IPS-NIHi7 (cell line): ENCODE measurements at regions not wholly inside any gene's neighbourhood (a gene's known extent, or its start where the extent isn't known, plus 50 kb on each side); places are given as distances from the start of the nearest gene placed in this dataset.

Experiments used
- DNase-seq: peaks from one replicate; pipeline ENCODE4 v3.0.0; 2012; ENCODE audit warnings: mixed read lengths; ENCODE audit errors: extremely low spot score

DNA sequence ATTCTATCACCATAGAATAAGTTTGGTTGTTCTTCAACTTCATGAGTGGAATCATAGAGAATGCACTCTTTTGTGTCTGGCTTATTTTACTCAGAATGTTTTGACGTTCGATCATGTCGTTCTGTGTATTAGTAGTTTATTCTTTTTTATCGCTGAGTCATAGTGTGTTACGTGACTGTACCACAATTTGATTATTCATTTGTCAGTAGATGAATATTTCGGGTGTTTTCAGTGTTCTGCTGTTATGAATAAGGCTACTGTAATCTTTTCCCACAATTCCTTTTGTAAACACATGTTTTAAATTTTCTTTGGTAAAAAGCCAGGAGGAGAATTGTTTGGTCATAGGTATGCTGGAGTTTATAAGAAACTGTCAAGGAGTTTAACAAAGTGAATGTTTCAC, 279.9 kb upstream of the B3GAT1 start:
- no peak for DNase-seq

DNA sequence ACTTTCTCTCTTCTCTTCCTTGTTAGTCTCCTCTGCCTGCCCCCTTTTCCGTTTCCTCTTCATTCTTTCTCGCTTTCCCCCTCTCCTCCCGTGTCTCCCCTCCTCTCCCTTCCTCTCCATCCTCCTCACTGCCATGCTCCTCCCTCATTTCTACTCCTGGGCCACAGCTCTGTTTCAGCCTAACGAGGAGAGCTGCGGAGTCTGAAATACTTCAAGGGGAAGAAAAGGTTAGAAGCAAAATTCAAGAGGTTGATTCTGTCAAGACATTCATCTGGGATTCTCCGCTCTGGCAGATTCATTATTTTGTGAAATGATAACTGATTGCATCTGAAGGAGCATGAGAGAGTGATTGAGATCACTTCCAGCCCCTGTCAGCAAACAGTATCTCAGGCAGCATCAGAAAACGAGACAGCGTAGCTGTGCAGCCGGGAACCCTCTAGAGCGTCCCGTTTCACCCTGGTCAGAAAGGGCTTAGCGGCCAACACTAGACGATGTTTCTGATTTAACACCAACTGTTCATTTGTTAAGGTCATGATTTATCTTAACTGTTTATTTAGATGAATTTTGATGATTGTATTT, 279.3 kb upstream of the B3GAT1 start:
- DNase-seq = no peak

DNA sequence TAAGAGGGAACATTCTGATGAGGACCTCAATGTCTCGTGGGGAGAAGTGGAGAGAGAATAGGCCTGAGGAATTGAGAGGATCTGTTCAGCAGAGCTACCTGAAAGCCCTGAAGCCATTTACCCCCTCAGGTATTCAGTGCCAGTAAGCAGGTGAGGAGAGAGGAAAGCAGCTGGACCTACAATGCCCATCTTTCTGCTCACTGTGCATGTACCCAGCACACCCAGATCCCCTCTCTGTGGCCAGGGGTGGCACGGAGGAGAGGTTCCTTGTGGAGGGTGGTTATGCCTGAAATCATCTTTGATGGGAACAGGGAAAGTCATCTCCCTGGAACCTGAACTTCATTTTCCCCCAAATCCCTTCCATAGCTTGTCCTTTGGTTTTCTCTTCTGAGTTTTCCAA, 277.8 kb upstream of the B3GAT1 start:
- DNase-seq = no peak

DNA sequence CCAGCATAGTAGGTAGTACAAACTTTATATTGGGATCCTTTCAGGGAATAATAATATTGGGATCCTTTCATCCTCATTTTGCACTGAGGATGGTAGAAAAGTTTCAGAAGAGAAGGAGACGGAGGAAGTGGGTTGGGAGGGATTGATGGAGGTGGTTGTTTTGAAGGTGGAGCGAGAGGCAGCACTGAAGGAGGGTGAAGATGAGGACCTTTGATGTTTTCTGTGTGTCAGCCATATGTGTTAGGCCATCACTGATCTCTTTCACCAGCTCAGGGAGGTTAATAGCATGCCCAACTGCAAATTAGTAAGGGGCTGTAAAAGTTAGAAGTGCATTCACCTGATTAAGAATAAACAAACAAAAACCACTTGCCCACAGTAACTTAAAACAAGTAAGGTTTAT, 275.5 kb upstream of the B3GAT1 start:
- no peak for DNase-seq

DNA sequence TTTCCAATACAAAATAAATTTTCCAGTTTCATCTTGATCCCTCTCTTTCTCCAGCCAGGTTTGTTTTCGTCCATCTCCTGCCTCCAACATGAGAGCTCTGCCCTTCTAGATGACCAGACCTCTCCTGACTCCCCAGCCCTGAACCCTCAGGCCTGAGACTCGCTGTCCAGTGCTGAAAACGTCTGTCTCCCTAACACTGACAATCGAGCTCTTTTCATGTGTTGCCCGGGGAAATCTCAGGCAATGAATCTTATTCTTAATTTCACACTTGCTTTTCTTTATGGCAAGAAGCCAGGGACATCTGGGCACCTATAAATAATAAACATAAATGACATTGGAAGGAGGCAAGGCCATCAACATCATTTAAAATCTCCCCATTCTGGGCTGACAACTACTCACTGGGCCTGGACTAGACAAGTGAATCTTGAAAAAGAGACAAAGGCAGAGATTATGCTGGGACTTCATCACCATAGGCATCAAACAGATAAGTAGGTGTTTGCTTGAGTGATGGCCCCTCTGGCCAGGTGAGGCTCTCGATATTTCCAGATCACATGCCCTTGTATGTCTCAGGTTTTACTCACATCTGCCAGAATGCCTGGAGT, 274.5 kb upstream of the B3GAT1 start:
- DNase-seq = peak; percentile 69

DNA sequence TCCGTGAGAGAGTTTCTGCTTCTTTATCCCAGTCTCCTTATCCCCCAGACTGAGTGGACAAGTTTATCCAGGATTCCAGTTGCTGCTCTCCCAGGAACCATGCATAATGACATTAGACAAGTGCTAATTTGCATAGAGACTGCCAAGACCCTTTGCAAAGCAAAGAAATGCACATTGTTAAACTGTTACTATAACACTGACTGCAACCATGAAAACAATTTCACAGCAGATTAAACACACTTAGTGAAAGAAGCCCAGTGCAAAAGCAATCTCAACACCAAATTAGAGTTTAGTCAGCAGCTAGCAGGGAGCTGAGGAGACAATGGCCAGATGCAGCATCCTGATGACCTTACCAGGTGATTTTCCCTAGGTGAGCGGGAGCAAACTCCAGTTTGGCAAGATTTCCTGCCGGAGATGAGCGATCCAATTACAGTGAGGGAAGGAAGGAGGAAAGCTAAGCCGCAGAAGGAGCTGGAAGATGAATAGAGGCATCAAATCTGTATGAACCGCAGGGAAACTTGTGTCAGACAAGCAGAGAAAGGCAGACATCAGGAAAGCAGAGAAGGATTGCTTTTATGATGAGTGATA, 273.8 kb upstream of the B3GAT1 start:
- no peak for DNase-seq

DNA sequence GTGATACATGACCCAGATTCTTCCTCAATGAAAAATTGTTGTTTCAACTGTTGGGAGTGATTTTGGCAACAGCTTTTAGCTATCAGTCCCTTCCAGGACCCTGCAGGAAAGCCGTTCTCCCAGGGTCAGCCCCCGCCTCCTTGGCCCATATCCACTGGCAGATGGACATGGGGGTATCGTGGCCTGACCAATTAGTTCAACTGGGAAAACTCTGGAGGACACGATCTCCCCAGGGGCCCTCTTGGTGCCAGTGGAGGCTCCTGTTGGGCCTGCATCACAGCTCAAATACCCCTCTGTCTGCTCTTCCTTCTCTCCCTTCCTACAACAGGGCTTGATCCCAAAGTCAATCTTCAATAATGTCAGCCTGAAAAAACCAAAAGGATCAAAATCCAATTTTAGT, 272.5 kb upstream of the B3GAT1 start:
- no peak for DNase-seq

DNA sequence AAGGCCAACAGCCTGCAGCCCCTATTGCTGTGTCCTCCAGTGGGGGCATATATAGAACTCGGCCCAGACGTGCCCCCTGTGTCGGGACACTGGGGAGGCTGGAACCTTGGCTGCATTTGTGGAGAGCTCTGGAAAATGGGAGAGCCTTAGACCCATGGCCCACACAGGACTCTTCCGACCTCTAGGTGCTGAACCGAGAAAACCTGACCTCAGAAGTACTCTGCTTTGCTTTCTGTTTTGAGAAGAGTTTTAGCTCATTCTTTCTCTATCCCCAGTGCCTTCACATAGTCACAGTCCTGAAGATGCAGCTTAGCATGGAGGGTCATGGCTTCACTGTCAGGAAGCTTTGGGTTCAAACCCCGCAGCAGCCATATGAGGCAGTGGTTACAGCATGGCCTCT, 271.8 kb upstream of the B3GAT1 start:
- no peak for DNase-seq

DNA sequence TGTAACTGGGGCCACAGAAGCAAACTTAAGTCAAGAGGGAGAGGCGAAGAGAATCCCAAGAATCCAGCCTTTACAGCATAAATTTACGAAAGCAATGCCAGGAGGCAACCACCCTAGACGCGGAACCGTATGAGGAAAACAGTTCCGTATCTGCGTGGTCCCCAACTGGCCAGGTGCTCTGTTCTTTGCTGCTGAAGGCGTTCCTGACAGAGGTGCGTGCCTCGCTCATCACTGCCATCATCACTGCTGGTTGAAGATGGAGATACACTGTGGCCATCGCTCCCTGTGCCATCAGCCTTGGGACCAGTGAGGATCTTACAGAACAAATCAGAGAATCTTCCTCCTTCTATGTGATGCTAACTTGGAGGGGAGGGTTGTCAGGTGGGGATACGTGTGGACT, 270.5 kb upstream of the B3GAT1 start:
- no peak for DNase-seq

DNA sequence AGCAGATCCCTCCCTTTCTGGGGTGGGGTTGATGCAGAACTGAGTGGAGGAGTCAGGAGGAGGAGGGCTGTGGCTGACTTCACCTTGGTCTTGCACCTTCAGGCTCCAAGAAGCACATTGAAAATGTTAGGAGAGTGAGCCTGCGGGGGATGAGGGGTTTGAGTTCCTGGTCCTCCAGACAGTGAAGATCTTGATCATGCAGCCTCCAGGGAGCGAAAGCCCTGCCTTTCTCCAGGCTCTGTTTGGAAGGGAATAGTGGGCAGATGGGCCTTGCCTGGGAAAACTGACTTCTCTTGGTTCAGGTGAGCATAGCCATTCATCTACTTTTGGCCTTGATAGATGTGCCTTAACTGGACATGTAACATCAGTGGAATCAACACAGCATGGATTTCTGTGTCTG, 267.6 kb upstream of the B3GAT1 start:
- no peak for DNase-seq

DNA sequence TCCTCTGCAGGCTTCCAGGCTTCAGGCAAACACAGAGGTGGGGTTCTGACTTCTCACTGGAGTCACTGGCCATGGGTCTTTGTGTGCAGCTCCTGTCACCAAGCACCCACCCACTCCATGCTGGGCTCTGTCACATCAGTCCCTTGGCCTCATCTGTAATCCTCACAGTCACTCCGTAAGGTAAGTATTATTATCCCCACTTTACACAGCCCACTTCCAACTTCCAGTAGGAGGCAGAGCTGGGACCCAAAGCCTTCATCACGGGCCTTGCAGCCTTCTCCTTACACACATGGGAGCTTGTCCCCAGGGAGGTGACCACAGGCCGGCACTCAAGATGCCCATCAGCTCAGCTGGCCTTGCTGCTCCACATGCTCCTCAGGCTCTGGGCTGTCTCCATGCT, 266.7 kb upstream of the B3GAT1 start:
- DNase-seq = no peak

DNA sequence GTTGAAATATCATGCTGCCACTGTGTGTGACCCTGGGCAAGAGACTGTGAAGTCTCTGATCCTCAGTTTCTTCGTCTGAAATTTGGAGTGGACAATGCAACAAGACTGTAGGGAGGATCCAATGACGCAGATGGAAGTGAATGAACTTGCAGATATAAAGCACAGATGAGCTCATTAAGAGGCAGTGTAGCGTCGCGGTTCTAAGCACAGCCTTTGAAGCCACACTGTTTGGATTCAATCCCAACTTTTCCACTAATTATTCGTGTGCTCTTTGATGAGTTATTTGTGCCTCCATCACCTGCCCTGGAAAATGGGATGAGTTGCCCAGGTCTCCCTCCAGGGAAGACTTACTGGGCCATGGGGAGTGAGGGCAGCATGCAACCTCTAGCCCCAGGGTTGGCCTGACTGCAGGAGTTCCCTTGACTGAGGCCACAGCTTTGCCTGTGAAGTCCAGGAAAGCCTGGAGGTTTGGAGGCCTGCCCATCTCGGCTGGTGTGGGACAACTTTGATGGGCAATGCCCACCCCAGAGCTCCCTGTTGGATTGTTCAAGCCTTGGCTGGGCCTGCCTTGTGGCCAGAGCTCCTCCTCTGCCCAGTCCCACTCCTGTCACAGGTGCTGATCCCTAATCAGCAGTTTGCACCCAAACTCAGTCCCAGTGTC, 266.0 kb upstream of the B3GAT1 start:
- no peak for DNase-seq

DNA sequence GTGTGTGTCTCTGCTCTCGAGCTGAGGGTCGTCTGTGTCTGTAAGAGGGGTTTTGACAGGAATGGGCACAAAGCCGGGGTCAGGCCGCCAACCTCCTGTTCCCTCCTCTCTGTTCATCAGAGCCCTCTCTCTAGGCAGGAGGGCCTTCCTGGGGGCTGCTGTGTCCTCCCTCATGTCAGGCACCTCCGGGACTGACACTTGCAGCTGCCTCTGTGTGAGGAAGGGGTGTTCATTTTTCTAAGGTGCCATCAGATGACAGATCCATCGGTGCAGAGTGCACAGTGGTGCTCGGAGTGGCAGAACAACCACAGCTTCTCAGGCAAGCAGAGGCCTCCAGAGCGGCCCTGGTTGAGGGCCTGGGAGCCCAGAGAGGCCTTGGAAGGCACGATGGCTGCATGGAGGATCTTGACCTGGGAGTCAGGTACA, 265.4 kb upstream of the B3GAT1 start:
- no peak for DNase-seq

DNA sequence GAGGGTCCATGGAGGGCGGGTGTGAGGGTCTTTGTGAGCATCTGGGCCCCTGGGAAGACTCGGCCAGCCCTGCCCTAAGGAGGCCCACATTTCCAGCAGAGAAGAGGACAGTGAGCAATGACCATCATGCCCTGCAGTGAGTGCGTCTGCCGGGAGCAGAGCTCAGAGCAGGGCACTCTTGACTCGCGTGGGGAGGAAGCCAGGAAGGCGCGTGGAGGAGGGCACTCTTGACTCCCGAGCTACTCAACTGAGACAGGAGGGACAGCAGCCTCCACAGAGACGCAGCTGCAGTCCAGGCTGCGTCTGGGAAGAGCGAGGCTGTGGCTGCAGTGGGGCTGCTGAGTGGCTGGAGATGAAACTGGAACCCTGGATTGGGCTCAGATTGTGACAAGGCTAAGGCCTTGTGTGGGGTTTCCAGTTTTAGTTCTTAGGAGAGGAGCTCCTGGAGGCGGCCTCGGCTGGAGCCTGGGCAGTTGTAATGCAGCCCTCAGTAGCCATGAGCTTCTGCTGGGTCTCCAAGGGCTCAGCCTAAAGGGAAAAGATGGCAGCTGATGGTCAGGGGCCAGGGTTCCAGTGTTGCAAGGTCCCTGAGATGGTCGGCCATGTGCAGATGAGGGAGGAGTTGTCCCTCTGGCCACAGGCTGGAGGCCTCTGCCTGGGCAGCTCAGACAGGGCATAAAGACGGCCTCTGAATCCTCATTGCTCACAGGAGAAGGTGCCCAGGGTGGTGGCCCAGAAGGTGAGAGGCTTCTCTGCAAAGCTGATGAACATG, 264.7 kb upstream of the B3GAT1 start:
- no peak for DNase-seq

DNA sequence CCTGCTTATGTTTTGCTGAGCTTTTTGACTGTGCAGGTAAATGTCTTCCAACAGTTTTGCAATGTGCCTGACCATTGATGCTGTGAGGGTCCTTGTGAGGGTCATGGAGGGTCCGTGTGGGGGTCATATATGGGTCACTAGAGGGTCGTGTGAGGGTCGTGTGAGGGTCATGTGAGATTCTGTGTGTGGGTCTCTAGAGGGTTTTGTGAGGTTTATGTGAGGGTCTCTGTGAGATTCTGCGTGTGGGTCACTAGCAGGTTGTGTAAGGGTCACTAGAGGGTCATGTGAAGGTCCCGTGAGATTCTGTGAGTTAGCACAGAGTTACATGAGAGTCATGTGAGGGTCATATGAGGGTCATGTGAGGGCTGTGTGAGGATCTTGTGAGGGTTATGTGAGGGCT, 263.9 kb upstream of the B3GAT1 start:
- no peak for DNase-seq

DNA sequence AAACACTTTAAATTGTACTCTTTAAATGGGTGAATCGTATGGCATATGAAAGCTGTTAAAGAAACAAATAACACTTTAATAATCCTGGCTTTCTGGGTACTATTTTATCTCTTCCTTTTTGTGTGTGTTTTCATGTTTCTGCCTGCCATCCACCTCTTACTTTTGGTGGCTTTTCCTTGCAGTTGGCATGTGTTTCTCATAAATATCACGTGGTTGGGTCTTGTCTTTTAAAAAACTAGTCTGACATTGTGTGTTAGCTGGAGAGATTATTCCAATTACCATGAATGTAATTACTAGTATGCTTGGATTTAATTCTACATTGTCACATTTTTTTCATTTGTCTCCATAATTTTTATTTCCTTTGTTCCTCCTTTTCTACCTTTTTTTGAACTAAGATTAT, 262.9 kb upstream of the B3GAT1 start:
- DNase-seq = no peak

DNA sequence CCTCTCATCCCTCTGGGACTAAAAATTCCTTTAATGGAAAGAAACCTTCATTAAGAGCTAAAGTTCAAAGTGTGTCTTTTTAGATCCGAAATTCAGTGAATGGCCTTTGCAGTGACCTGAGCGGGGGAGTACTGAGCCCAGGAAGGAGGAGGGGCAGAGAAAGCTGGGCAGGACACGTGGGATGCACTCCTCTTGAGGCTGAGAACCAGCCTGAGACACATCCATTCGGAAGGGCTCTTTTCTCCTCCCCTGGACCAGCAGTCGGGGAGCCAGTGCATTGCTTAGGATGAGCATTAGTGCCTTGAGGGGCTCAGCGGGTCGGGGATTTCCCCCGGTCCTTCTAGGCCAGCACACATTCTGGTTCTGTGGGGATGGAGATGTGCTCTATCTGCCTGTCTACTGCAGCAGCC, 258.9 kb upstream of the B3GAT1 start:
- no peak for DNase-seq

DNA sequence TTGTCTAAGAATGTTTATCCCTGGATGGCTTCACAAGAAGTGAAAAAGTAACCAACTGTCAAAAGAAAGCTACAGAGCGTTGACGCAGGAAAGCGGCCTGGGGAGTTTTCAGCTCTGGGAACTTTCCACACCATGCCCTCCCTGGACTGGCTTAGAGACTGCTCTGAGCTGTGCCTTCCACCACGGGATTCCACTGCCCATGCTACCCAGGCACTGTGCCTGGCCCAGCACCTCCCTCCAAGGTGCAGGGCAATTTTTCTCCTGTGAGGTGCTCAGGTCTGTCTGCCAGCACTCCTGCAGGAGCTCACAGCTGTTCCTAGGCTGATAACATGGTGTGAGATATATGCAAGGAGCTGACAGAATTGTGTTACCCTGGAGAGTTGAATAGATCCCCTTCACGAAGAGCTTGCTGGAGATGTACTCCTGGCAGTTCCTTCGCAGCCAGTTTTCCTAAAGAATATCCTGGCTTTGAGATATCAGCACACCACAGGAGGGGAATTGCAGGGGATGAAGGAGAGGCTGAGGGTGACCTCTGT, 258.3 kb upstream of the B3GAT1 start:
- DNase-seq = no peak

DNA sequence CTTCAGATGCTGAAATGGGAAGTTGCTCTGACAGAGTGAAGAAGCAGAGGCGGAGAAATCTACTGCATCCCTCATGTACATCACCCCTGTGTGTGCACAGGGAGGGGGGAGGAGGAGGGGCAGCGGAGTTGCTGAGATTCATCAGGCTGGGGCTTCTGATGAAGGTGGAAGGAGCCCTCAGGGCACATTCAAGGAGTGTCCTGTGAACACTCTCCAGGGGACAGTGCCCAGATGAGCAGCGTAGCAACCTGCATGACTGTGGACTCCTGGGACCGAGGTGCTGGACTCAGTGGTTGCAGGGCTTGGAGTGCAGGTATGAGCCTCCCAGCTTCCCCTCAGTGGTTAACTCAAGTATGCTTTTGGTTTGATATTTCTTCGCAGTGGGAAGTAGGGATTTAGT, 257.8 kb upstream of the B3GAT1 start:
- no peak for DNase-seq

DNA sequence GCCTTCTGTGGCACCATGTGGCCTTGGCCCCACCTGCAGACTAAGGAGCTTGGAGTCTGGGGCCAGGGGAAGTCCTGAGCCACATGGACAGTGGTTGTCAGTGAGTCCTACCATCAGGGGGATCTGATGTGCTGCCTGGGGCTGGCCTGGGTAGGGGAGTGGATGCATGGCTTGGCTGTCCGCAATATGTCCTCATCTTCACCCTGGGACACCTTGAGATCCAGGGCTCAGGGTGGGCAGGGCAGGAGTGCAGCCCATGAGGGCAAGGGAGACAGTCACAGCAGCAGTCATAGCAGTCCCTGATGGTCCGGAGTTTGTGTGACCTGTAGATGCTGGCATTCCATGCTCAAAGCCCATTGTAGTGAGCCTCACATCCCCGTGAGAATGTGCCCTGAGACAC, 256.8 kb upstream of the B3GAT1 start:
- no peak for DNase-seq

DNA sequence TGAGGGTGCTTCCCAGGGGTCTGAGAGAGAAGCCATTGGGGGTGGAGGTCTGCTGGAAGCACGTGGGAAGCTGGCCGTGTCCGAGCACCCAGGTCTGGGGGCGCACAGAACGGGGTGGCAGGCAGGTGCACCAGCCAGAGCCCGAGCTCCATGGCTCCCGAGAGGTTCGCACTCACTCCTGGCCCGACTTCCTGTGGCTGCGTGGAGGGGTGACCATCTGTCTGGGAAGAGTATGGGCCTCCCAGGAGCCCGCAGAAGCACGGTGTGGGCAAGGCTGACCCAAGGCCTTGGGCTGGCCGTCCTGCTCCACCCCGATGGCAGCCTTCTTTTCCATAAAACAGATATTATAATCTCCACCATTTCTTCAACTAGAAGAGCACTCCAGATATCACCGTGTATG, 256.0 kb upstream of the B3GAT1 start:
- DNase-seq = no peak

DNA sequence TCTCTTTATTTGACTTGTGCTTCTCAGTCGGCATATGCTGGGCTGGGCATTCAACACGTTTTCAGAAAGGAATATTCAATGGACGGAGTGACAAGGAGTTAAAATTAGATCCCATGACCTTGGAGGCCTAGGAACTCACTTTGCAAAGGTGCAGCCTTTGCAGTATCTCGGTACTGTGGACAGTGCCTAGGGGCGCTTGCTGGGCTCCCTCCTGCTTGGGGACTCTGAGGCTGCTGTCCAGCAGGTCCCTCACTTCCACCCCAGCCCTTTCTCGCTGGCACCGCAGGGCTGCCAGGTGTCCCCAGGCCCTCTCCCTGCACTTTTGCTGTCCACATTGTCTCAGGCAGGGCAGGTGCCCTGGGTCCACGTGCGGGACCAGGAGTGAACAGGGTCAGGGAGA, 255.5 kb upstream of the B3GAT1 start:
- DNase-seq = no peak
